Trophoblast cell (in vitro differentiated cells and primary cell): ENCODE measurements at regions not wholly inside any gene's neighbourhood (a gene's known extent, or its start where the extent isn't known, plus 50 kb on each side); places are given as distances from the start of the nearest gene placed in this dataset.
A peak's percentile ranks its signal among the peaks of the same experiment; 100 is the strongest.

Experiments
- DNase-seq, 2 donors: peaks; one replicate each; pipeline ENCODE4 v3.0.0-alpha.2; 2016
- H2AFZ ChIP-seq: 2 replicates; pipeline ENCODE4 v1.6.1; 2013; ENCODE audit warnings: low read length, moderate library complexity, mild to moderate bottlenecking; ENCODE audit not compliant: insufficient read depth, poor library complexity
- H2AK5ac ChIP-seq: 2 replicates; pipeline ENCODE4 v1.6.1; 2013; ENCODE audit warnings: mild to moderate bottlenecking, low read length
- H2BK120ac ChIP-seq: 2 replicates; pipeline ENCODE4 v1.6.1; 2013; ENCODE audit warnings: low read length, mild to moderate bottlenecking, moderate library complexity; ENCODE audit not compliant: insufficient read depth, poor library complexity
- H2BK12ac ChIP-seq: 2 replicates; pipeline ENCODE4 v1.6.1; 2013; ENCODE audit warnings: mild to moderate bottlenecking, low read length, moderate library complexity
- H2BK5ac ChIP-seq: 2 replicates; pipeline ENCODE4 v1.6.1; 2013; ENCODE audit warnings: low read length, low read depth, moderate library complexity, mild to moderate bottlenecking; ENCODE audit not compliant: poor library complexity
- H3K14ac ChIP-seq: 2 replicates; pipeline ENCODE4 v1.6.1; 2013; ENCODE audit warnings: mild to moderate bottlenecking, low read length
- H3K18ac ChIP-seq: 2 replicates; pipeline ENCODE4 v1.6.1; 2013; ENCODE audit warnings: mild to moderate bottlenecking, low read length
- H3K23ac ChIP-seq: 2 replicates; pipeline ENCODE4 v1.6.1; 2013; ENCODE audit warnings: low read length
- H3K27ac ChIP-seq: 2 replicates; pipeline ENCODE4 v1.5.1; 2013; ENCODE audit warnings: low read depth, mild to moderate bottlenecking, inconsistent platforms, low read length, moderate library complexity
- H3K27me3 ChIP-seq: 2 replicates; pipeline ENCODE4 v1.6.1; 2013; ENCODE audit warnings: inconsistent platforms, mild to moderate bottlenecking, low read length, moderate library complexity; ENCODE audit not compliant: insufficient read depth
- H3K36me3 ChIP-seq, 2 experiments: 1 replicate in 1 of 2; 2 replicates in 1 of 2; pipeline ENCODE4 v1.6.1; 2013; ENCODE audit warnings: low read length in 2 of 2, mild to moderate bottlenecking in 2 of 2, moderate library complexity in 1 of 2; ENCODE audit not compliant: insufficient read depth in 2 of 2, control insufficient read depth in 1 of 2
- H3K4ac ChIP-seq: 2 replicates; pipeline ENCODE4 v1.6.1; 2013; ENCODE audit warnings: low read depth, mild to moderate bottlenecking, low read length, moderate library complexity
- H3K4me1 ChIP-seq, 2 experiments: 1 replicate in 1 of 2; 2 replicates in 1 of 2; pipeline ENCODE4 v1.6.1; 2013; ENCODE audit warnings: low read length in 2 of 2, mild to moderate bottlenecking in 2 of 2, moderate library complexity in 1 of 2; ENCODE audit not compliant: insufficient read depth in 2 of 2, control insufficient read depth in 1 of 2
- H3K4me2 ChIP-seq: 2 replicates; pipeline ENCODE4 v1.6.1; 2013; ENCODE audit warnings: inconsistent platforms, mild to moderate bottlenecking, low read length, moderate library complexity
- H3K4me3 ChIP-seq: 2 replicates; pipeline ENCODE4 v1.5.1; 2013; ENCODE audit warnings: mild to moderate bottlenecking, low read depth, low read length, inconsistent platforms
- H3K79me1 ChIP-seq: one replicate; pipeline ENCODE4 v1.6.1; 2013; ENCODE audit warnings: low read length
- H3K79me2 ChIP-seq: 2 replicates; pipeline ENCODE4 v1.6.1; 2013; ENCODE audit warnings: low read length, mild to moderate bottlenecking; ENCODE audit not compliant: control insufficient read depth, insufficient read depth, poor library complexity
- H3K9ac ChIP-seq: 2 replicates; pipeline ENCODE4 v1.6.1; 2013; ENCODE audit warnings: mild to moderate bottlenecking, low read length
- H3K9me3 ChIP-seq: 2 replicates; pipeline ENCODE4 v1.6.1; 2013; ENCODE audit warnings: low read depth, mild to moderate bottlenecking, control low read depth, inconsistent platforms, low read length; ENCODE audit not compliant: insufficient read depth
- H4K12ac ChIP-seq: 2 replicates; pipeline ENCODE4 v1.6.1; 2013; ENCODE audit warnings: low read depth, mild to moderate bottlenecking, low read length, moderate library complexity
- H4K8ac ChIP-seq: 2 replicates; pipeline ENCODE4 v1.6.1; 2013; ENCODE audit warnings: low read depth, mild to moderate bottlenecking, low read length, moderate library complexity
- H4K91ac ChIP-seq: one replicate; pipeline ENCODE4 v1.6.1; 2013; ENCODE audit warnings: low read depth, mild to moderate bottlenecking, low read length, moderate library complexity
- WGBS: extraction: QIAGEN DNeasy Blood & Tissue Kit; methylation state at CpG from one replicate; pipeline ENCODE4 v1.1.7; 2013; ENCODE audit warnings: missing lambda C conversion rate; ENCODE audit not compliant: insufficient read length, insufficient coverage; ENCODE audit errors: extremely low coverage; 5-methylcytosine and 5-hydroxymethylcytosine counted together

DNA sequence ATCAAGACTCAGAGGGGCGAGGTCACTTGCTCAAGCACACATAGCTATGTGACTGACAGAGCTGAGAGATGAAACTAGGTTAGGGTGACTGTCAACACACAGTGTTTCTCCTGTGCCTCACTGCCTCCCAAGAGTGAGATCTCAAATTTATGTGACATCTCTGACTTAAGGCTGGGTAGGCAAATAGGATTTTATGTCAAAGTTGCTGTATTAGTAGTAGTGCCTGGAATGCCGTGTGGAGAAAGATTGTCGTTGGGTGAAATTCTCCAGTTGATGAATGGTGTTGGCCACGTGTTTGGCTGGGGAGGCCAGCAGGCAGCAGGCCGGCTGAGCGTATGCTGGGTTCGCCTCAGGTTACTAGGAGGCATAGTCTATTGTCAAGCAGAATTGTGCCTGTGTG lies 148.3 kb upstream of the BMPER start:
- Histone ChIP-seq H2AK5ac (no peak overlapping the region), H3K18ac (no peak overlapping the region), H3K27ac (no peak overlapping the region), H3K36me3 (no peaks in the 10 kb centered on the region), H4K91ac (no peak overlapping the region), H2AFZ (no peak overlapping the region), H3K27me3 (no peaks in the 10 kb centered on the region), H3K4ac (no peak overlapping the region), H3K4me1 (no peaks in the 10 kb centered on the region), H3K9me3 (no peaks in the 10 kb centered on the region), H3K9ac (no peak overlapping the region), H3K4me3 (no peak overlapping the region), H2BK5ac (no peak overlapping the region), H3K79me2 (no peaks in the 10 kb centered on the region), H4K12ac (no peak overlapping the region), H3K4me2 (no peak overlapping the region), H2BK12ac (no peak overlapping the region), H3K23ac (no peak overlapping the region), H3K14ac (no peak overlapping the region), H2BK120ac (no peak overlapping the region), H4K8ac (no peak overlapping the region), H3K79me1 (no peaks in the 10 kb centered on the region)
- no CpG with 5 or more reads among the region's 7 CpGs for WGBS
- peak; percentile 86 to 87 for DNase-seq

DNA sequence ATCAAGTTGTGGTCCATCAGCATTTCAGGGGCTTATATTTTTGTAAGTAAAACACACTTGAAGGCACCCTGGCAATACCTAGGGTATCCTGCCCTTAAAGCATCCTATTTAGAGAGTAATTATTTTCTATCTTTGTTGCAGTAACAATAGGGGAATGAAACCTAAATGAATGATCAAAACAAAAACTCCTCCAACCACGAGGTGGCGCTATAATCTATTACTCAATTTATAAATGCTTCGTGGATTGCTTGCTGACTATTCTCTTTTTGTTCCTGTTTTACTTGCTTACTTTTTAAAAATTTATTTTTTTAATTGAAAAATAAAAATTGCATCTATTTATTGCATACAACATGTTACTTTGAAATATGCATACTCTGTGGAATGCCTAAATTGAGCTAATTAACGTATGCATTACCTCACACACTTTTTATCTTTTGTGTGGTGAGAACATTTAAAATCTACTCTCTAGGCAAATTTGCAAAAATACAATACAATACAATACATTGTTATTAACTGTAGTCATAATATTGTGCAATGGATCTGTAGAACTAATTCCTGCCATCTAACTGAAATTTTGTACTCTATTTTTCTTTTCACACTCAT lies 147.7 kb upstream of the BMPER start:
- peak; percentile 35 to 81 for DNase-seq
- H3K14ac ChIP-seq = no peak overlapping the region
- WGBS = no CpG with 5 or more reads among the region's 4 CpGs
- H3K9ac ChIP-seq = no peak overlapping the region
- H3K27ac ChIP-seq = no peak overlapping the region
- no peak overlapping the region for H4K12ac ChIP-seq
- H3K4ac ChIP-seq = no peak overlapping the region
- no peaks in the 10 kb centered on the region for H3K36me3 ChIP-seq
- no peak overlapping the region for H4K91ac ChIP-seq
- H4K8ac ChIP-seq = no peak overlapping the region
- H2AK5ac ChIP-seq = no peak overlapping the region
- no peak overlapping the region for H3K23ac ChIP-seq
- no peak overlapping the region for H3K4me2 ChIP-seq
- H2BK120ac ChIP-seq = no peak overlapping the region
- H3K79me2 ChIP-seq = no peaks in the 10 kb centered on the region
- H3K4me1 ChIP-seq = no peaks in the 10 kb centered on the region
- no peak overlapping the region for H2BK12ac ChIP-seq
- H2AFZ ChIP-seq = no peak overlapping the region
- H3K79me1 ChIP-seq = no peaks in the 10 kb centered on the region
- H2BK5ac ChIP-seq = no peak overlapping the region
- no peak overlapping the region for H3K18ac ChIP-seq
- no peaks in the 10 kb centered on the region for H3K9me3 ChIP-seq
- H3K4me3 ChIP-seq = no peak overlapping the region
- no peaks in the 10 kb centered on the region for H3K27me3 ChIP-seq

DNA sequence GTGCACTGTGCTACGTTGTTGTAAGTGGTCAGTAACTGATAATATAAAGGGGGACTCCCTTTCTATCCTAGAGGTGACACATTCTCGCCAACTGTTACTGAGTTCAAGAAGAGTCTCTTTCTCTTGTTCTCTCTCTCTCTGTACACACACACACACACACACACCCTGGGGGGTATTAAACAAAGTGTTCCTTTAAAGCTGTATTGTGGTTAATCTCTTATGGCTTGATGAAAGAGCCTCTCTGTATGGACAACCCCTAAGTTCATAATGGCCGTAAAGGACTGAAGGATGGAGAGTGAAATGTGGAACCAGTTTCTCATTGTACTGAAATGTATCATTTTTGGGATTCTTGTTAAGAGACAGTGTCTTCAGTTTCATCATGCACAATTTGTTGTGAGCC lies 145.2 kb upstream of the BMPER start:
- H3K4ac ChIP-seq = no peak overlapping the region
- H4K12ac ChIP-seq = no peak overlapping the region
- no CpG with 5 or more reads among the region's 3 CpGs for WGBS
- no peak overlapping the region for H2BK5ac ChIP-seq
- H3K36me3 ChIP-seq = no peaks in the 10 kb centered on the region
- no peak overlapping the region for H3K9ac ChIP-seq
- H2AK5ac ChIP-seq = no peak overlapping the region
- H3K27ac ChIP-seq = no peak overlapping the region
- H2BK12ac ChIP-seq = no peak overlapping the region
- H4K91ac ChIP-seq = no peak overlapping the region
- H3K4me3 ChIP-seq = no peak overlapping the region
- H3K18ac ChIP-seq = no peak overlapping the region
- H3K14ac ChIP-seq = no peak overlapping the region
- no peaks in the 10 kb centered on the region for H3K27me3 ChIP-seq
- H4K8ac ChIP-seq = no peak overlapping the region
- DNase-seq = no peak
- H3K9me3 ChIP-seq = no peaks in the 10 kb centered on the region
- H3K4me1 ChIP-seq = no peaks in the 10 kb centered on the region
- H2BK120ac ChIP-seq = no peak overlapping the region
- no peak overlapping the region for H3K23ac ChIP-seq
- no peak overlapping the region for H2AFZ ChIP-seq
- no peaks in the 10 kb centered on the region for H3K79me1 ChIP-seq
- H3K79me2 ChIP-seq = no peaks in the 10 kb centered on the region
- H3K4me2 ChIP-seq = no peak overlapping the region

DNA sequence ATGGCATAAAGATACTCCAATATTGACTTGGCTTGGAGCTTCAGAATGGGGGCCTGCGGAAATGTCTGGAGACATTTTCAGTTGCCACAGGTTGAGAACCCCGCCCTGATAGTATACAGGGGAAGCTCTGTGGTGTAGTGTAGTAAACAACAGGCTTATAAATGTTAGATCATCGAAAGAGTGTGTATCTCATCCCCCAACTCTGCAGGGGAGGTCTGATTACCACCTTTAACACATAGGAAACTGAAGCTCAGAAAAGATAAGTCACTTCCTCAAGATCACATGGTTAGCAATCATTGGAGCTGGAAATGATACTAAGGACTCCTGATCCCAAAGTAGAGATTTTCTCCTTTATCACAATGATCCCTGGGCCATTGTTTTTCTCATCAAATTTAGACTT lies 144.5 kb upstream of the BMPER start:
- Histone ChIP-seq H4K8ac (no peak overlapping the region), H3K18ac (no peak overlapping the region), H2BK120ac (no peak overlapping the region), H3K4me1 (peaks cover 0 to 3% of the 10 kb centered on the region in 2 experiments), H3K4me2 (no peak overlapping the region), H3K9me3 (no peaks in the 10 kb centered on the region), H3K27me3 (no peaks in the 10 kb centered on the region), H4K91ac (no peak overlapping the region), H3K9ac (no peak overlapping the region), H2AFZ (no peak overlapping the region), H4K12ac (no peak overlapping the region), H3K4ac (no peak overlapping the region), H2AK5ac (no peak overlapping the region), H3K79me2 (no peaks in the 10 kb centered on the region), H2BK5ac (no peak overlapping the region), H3K79me1 (no peaks in the 10 kb centered on the region), H3K23ac (no peak overlapping the region), H3K36me3 (no peaks in the 10 kb centered on the region), H2BK12ac (no peak overlapping the region), H3K14ac (no peak overlapping the region), H3K27ac (no peak overlapping the region), H3K4me3 (no peak overlapping the region)
- WGBS = no CpG with 5 or more reads among the region's 3 CpGs
- no peak for DNase-seq
